Left renal cortex interstitium (tissue), 4 donors: ENCODE measurements at regions not wholly inside any gene's neighbourhood (a gene's known extent, or its start where the extent isn't known, plus 50 kb on each side); places are given as distances from the start of the nearest gene placed in this dataset.

ENCODE experiments used
- DNase-seq, 4 donors: peaks; one replicate each; pipeline ENCODE4 v3.0.0-alpha.2; 2013; ENCODE audit warnings: low read depth in 4 of 4, low spot score in 2 of 4, missing footprints in 1 of 4

DNA sequence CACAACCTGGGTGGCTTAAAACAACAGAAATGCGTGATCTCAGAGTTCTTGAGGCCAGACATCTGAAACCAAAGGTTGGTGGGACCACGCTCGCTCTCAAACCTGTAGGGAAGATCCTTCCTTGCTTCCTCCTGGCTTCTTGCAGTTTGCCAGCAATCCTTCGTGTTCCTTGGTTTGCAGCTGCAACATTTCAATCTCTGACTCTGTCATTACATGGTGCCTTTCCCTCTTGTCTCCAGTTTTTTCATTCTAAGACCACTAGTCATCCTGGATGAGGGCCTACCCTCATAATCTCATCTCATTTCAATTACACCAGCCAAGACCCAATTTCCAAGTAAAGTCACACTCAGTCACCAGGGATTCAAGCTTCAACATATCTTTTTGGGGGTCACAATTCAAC lies 388.0 kb downstream of the GPM6A start:
- no peak for DNase-seq

DNA sequence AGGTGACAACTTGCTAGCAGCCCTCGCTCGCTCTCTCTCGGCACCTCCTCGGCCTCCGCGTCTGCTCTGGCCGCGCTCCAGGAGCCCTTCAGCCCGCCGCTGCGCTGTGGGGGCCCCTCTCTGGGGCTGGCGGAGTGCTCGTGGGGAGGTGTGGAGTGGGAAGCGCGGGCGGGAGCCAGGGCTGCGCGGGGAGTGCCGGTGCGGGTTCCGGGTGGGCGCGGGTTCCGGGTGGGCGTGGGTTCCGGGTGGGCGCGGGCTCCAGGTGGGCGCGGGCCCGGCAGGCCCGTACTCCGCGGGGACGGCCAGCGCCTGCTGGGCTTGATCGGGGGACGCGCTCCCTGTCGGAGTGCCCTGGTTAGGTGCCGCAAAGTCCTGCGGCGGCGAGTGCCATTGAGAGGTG lies 384.3 kb downstream of the GPM6A start:
- no peak for DNase-seq

DNA sequence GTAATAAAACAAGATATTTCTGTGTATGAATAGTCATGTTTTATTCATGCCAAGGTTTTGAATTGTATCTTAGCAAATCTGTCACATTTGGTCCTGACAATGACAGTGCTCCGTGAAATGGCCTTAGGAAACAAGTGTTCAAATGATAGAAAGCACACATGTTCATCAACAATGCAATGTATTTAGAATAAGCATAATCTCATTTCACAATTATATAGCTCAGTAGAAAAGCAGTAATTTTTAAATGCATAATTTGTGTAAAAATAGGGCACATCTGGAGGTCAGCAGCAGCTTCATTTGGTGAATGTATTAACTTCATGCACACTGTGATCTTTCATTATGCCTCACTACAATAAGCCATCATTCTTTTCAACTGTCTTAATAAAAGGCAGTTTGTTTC lies 380.4 kb downstream of the GPM6A start:
- no peak for DNase-seq

DNA sequence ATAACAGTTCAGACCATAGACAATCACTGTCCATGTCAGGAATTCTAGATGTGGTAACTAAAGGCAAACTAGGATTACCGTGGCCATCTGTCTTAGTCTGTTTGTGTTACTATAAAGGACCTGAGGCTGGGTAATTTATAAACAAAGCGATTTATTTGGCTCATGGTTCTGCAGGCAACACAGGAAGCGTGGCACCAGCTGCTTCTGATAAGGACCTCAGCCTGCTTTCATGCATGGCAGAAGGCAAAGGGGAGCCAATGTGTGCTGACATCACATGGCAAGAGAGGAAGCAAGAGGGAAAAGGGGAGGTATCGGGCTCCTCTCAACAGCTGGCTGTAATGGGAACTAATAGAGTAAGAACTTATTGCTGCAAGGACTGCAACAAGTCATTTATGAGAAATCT lies 376.7 kb downstream of the GPM6A start:
- DNase-seq, result no peak

DNA sequence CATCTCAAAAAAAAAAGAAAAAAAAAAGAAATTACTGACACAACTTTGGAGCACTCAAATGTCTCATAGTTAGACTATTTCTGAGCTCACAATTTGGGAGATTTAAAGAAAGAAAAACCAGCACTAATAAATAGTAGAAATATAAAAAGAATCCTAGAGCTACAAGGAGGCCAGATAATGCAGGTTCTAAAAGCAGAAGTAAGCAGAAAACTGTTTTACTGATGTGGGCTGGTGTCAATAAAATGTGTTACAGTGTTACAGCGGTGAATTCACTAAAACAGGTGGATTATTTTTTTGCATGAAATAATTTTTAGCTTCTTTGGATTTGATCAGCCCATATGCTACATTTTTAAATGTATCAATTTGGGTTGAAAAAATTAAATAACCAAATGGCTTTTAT lies 375.9 kb downstream of the GPM6A start:
- no peak for DNase-seq

DNA sequence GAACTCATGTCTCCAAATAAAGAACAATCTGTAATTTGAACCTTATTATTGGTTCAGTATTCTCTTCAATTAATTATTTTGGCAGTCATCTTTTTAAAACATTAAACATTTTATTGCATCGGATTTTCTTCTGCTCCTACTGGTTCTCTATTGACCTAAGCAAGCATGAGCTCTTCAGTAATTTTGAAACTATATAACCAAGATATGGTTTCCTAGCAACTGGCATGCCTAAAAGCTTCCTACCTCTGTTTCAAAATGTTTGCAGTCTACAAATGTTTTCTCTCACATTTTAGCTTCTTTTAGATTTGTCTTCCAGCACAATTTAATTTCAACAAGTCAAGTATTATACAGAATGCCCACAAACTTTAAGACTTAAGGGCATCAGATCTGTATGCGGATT lies 371.3 kb downstream of the GPM6A start:
- DNase-seq, result no peak

DNA sequence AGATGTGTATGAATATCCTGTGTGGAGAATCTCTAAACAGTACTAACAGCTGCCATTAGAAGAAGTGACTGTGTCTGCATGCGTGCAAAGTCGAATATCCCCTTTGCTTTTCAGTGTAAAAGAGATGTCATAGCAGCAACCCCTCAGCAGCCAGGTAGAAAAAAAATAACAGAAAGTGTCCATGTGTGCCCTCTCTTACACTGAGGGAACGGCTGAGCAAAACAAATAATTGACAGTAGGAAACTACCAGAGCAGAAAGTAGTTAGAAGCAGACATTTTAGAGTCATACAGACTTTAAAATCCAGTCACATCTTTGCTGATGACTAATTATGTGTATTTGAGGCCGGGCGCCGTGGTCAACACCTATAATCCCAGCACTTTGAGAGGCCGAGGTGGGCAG lies 370.8 kb downstream of the GPM6A start:
- no peak for DNase-seq

DNA sequence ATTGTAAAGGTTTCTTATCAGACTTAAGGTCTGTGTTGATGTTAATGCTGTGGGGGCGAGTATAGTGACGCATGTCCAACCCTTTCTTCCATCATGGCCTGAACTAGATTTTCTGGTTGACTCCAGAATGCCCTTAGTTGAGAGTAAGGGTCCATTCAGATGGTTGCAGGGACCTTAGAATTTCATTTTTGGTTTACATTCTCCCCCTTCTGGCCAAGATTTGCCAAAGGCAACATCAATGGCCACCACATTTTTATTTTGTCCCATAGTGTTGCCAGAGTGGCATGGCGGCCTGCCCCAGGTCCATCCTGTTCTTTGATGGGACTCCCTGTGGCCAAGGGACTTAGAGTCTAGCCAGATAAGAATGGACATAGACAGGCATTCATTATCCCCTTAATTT lies 368.5 kb downstream of the GPM6A start:
- DNase-seq, result no peak

DNA sequence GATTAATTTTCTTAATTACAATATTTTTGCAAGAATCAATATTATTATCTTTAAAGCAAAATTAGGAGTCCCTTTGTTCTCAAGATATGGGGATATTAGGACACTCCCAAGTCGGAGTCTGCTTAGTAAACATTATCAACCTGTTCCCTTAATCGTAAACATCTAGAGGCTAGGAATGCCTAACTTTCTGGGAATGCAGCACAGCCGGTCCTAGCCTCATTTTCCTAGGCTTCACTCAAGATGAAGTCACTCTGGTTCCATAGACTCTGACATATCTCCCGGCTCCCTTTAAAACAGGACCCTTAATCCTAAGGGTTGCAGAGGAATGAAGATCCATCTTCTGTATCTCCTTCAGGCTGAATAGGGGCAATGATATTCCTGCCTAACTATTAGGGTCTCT lies 367.6 kb downstream of the GPM6A start:
- DNase-seq, result no peak

DNA sequence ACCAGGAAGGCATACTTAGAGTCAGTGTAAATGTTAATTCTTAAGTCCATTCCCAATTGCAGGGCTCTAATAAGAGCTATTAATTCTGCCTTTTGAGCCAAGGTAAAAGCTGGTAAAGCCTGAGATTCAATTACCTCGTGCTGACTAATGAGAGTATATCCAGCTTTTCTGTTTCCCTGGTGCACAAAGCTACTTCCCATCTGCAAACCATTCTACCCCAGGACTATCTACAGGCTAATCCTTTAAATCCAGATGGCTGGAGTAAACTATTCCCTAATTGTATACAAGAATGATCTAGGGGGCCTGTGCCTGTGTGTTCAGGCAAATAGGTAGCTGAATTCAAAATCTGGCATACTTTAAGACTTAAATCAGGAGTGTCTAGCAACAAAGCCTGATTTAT lies 365.0 kb downstream of the GPM6A start:
- no peak for DNase-seq

DNA sequence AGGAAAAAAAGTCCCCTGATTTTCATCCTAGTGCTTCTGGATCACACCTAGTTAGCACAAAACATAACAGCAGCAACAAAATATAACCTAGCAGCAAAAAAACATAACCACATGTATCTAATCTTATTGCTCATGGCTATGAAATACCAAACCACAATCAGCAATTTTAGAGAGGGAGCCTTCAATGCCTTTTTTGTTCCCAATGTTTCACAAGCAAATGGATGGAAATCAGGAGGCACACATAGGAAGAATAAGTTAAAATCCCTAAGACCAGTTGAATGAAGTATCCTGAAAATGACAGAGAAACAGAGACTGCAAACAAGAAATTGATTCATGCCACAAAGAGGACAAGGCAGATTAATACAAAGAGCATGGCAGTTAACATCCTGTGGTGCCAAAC lies 361.6 kb downstream of the GPM6A start:
- no peak for DNase-seq

DNA sequence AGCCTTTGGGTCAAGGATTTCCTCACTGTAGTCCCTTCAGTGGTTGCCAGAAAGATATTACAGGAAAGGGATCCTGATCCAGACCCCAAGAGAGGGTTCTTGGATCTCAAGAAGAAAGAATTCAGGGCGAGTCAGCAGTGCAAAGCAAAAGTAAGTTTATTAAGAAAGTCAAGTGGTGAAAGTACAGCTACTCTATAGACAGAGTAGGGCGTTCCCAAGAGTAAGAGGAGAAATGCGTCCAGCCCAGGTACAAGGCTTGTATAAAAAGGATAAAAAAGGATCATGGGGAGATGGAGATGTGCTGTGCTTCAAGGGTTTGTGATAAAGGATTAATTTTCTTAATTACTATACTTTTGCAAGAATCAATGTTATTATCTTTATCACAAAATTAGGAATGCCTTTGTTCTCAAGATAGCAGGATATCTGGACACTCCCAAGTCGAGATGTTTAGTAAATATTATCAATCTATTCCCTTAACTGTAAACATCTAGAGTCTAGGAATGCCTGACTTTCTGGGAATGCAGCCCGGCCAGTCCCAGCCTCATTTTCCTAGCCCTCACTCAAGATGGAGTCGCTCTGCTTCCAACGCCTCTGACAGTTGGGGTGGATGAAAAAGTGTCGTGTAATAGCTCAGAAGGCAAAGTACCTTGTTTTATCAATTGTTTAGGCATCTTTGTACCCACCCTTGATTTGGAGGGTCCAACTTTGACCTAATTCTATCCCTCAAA lies 360.7 kb downstream of the GPM6A start:
- no peak for DNase-seq

DNA sequence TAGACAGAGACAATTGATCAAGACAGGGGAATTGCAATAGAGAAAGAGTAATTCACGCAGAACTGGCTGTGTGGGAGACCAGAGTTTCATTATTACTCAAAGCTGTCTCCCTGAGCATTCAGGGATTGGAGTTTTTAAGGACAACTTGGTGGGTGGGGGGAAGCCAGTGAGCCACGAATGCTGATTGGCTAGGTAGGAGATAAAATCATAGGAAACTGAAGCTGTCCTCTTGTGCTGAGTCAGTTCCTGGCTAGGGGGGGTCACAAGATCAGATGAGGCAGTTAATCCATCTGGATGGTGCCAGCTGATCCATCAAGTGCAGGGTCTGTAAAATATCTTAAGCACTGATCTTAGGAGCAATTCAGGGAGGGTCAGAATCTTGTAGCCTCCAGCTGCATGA lies 358.6 kb downstream of the GPM6A start:
- no peak for DNase-seq

DNA sequence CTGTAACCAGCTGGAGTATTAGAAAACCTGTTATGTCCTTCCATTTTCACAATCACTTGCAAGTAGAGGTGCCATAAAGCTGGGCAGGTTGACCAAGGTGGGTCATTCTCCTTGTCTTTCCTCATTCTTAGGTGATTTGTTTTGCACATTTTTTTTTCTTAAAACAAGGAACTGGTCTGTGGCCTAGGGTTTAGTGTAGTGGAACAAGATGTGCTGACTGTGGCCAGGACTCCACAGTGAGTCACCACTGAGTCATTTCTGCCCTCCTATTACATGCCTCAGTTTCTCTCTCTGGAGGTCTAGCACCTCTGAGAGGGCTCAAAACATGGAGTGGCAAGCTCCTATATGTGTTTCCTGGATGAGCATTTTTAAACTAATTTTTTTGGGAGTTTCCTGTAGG lies 355.9 kb downstream of the GPM6A start:
- no peak for DNase-seq

DNA sequence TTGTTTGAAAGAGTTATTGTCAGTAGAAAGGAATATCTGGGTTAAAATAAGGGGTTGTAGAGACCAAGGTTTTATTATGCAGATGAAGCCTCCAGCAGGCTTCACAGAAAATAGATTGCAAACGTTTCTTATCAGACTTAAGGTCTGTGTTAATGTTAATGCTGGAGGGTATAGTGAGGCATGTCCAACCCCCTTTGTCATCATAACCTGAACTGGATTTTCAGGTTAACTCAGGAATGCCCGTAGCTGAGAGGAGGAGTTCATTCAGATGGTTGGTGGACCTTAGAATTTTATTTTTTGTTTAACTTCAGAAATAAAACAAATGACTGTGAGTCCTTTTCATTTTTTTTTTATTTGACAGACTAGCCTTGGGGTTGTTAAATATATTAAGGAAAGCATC lies 354.1 kb downstream of the GPM6A start:
- no peak for DNase-seq

DNA sequence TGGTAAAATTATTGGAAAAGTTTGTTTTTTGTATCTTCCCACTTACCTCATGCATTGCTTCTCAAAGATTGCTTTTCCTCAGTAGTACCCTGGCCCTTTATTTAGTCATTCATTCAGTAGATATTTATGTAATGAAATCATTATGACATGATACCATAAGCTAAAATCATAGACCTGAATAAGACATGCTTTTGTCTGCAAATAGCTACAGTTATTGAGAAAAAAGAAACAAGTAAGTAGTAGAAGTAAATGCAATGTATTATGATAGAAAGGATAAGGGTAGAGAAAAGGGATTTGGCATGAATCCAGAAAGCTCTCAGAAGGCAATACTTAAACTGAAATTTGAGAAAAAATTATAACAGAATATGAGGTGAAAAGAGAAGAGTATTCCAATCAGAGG lies 352.5 kb downstream of the GPM6A start:
- no peak for DNase-seq

DNA sequence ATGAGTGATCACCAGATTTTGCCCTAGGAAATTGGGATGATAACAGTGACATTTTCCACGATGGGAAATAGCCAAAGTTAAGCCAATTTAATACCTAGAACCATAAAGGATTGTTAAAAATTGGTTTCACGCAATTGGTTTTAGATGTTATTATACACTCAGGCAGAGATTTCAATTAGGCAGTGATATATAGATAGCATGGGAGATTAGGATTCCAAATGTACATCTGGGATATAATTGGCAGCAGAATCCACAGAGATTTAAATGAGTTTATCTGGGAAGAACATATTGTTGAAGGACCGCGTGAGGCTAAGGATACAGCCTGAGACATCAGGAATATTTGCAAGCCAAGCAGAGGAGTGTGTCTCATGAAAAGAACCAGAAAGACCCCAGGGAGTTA lies 351.6 kb downstream of the GPM6A start:
- no peak for DNase-seq

DNA sequence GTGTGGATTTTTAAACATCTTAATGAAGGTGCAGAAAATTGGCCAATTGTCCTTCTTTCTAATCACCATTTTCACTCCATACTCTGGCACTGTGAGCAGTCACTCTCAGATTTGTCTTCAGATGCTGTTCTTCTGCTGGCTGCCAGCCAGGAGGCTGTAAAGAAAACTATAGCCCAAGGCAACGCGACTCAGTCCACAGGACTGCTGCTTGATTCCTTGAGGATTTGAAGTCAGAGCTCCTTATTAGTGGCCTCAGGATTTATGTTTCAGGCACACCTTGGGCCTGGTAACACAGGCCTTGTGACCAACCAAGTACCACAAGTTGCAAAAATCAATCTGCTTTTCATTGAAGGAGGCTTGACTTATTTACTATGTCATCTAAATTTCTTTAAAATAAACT lies 342.6 kb downstream of the GPM6A start:
- DNase-seq, result no peak

DNA sequence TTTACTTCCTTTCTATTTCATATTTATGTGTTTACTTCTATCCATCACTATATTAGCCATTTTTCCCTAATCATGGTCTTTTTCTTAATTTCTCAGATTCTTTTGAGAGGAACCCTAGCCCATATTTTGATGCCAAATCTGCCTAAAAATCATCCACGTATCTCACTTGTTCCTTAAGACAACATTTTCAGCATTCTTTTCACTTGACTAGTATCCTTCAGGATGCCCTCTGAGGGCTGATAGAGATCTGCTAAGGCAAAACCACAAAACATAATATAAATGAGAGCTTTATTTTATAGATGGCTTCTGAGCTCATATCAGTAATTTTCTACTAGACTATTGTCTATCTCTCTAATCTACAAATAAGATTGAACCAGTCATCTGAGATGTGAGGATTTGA lies 341.9 kb downstream of the GPM6A start:
- no peak for DNase-seq

DNA sequence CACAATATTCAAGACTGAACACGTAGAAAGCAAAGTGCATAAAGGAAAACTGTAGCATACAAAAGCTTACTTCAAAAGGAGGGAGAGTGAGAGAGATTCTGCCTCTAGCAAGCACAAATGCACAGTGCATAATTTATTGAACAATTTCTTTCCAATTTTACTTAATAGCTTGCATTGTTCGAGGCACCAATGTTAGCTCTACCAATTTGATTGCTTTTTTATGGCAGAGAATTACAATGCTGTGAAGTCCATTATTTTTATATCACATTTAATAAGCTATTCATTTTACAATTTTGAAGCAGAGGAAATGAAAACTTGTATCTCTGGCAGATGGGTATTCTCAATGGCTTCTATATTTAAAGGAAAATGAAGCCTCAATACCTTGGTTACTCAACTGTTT lies 331.7 kb downstream of the GPM6A start:
- no peak for DNase-seq

DNA sequence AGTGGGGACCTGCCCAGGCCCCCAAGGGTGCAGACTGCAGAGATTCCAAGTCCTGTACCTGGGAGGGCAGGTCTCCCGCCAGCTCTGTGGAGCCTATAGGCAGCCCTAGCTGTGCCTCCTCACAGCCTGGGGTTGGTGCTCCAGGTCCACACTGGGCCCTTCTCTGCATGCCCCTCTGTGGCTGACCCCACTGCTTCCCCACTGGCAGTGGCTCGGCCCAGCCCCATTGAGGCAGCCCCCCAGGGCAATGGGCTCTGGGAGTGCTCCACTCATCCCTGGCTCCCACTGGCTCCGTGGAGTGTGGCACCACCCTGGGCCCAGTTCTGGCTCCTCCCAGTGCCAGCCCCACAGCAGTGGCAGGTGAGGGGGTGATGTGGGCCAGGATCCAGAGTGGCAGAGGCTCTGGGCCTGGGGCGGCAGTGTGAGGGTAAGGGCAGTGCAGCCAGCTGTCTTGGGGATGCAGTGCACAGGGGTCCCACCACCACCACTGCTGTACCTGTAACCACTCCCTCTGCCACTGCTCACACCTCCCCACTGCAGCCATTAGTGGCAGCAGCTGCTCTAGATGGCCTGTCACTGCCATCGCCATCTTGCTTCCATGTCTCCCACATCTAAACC lies 312.2 kb downstream of the GPM6A start:
- DNase-seq, result no peak

DNA sequence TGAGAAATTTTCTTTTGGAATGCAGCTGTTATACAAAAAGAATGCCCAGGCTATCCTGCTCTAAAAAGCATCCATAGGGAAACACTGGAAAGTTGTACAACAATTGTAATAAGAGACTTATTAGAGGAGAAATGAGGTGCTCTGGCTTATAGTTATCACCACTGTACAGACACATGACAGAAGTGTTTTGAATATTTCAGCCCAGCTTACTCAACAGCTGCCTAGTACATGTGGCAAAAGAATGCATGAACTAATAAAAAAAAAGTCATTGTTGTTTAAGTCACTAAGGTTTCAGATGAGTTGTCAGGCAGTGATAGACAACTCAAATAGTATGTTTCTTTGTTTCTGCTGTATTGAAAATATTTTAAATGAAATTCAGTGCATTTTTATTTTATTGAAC lies 307.7 kb downstream of the GPM6A start:
- DNase-seq, result no peak

DNA sequence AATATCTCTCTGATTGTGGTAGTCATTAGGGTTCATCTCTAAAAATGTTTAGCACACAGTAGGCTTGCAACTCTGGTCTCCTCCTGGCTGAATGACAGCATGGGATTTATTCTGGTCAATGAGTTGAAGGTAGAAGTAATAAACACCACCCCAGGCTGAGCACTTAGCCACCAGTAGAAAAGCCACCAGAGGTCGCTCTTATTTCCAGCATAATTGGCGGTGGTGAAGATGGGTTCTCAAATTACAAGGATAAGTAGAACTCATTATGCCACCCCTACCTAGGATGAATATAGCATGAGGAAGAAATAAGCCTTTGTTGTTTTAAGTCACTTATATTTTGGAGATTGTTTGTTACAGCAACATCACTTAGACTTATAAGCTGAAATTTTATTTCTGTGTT lies 302.7 kb downstream of the GPM6A start:
- no peak for DNase-seq
